Right lobe of liver (tissue), 6 donors: ENCODE measurements at regions not wholly inside any gene's neighbourhood (a gene's known extent, or its start where the extent isn't known, plus 50 kb on each side); places are given as distances from the start of the nearest gene placed in this dataset.

ENCODE experiments used
- ATAC-seq, 4 donors: fragments of 200-7000 bp; cut with Tn5 transposase; one replicate each; pipeline ENCODE4 v1.9.1; 2020; ENCODE audit warnings: mild to moderate bottlenecking in 4 of 4, moderate library complexity in 4 of 4
- DNase-seq, 3 donors: peaks; one replicate each; pipeline ENCODE4 v3.0.0-alpha.2; 2020
- H3K27ac ChIP-seq, 3 donors: fragments of 200-600 bp; one replicate each; pipeline ENCODE4 v1.8.0; 2022
- H3K27me3 ChIP-seq, 2 donors: fragments of 200-600 bp; one replicate each; pipeline ENCODE4 v1.8.0; 2022
- H3K36me3 ChIP-seq, 4 donors: fragments of 200-600 bp; sonication (generic) in 1 of 4; one replicate each; pipeline versions ENCODE4 v1.5.1 to v1.8.0; 2017 to 2022; ENCODE audit warnings: control low read depth in 1 of 4
- H3K4me1 ChIP-seq, 4 donors: fragments of 200-600 bp; sonication (generic) in 1 of 4; one replicate each; pipeline versions ENCODE4 v1.5.1 to v1.8.0; 2017 to 2022; ENCODE audit warnings: control low read depth in 1 of 4
- H3K4me3 ChIP-seq, 3 donors: fragments of 200-600 bp; one replicate each; pipeline ENCODE4 v1.8.0; 2022
- H3K9me3 ChIP-seq, 4 donors: fragments of 200-600 bp; sonication (generic) in 1 of 4; one replicate each; pipeline versions ENCODE4 v1.5.1 to v1.8.0; 2017 to 2022; ENCODE audit warnings: control low read depth in 1 of 4
- POLR2A ChIP-seq: fragments of 450-650 bp; IDR thresholded peaks from one replicate; pipeline ENCODE4 v1.6.1; 2017; ENCODE audit warnings: antibody characterized with exemption, mild to moderate bottlenecking
- WGBS: methylation state at CpG from one replicate; pipeline ENCODE4 v1.1.6; 2018; ENCODE audit warnings: low coverage, low lambda C conversion rate; ENCODE audit not compliant: insufficient coverage; ENCODE audit errors: missing lambda C conversion rate; 5-methylcytosine and 5-hydroxymethylcytosine counted together
- intact Hi-C, 2 donors: fragments of 100-400 bp; cut with DNase I; formaldehyde crosslinking; loops; one replicate each; pipeline versions ENCODE4 v1.11.2 to v1.14.1; 2022
- TF ChIP-seq, protein P1 (sequence below), 4 donors: fragments of 200-600 bp in 3 of 4; fragments of 450-650 bp in 1 of 4; IDR thresholded peaks; one replicate each; pipeline versions ENCODE4 v1.5.1 to v1.8.0; 2016 to 2022; ENCODE audit warnings: antibody characterized with exemption in 4 of 4, mild to moderate bottlenecking in 2 of 4
- donor health status: DM: no; HTN: yes; CAD: no.
- donor health status: DM: no; HTN: no; CAD: no.
- donor health status: DM: no; HTN: no; CAD: no.
- donor health status: DM: no; HTN: yes; CAD: no.
- donor health status: DM: no; HTN: yes; CAD: no.

DNA sequence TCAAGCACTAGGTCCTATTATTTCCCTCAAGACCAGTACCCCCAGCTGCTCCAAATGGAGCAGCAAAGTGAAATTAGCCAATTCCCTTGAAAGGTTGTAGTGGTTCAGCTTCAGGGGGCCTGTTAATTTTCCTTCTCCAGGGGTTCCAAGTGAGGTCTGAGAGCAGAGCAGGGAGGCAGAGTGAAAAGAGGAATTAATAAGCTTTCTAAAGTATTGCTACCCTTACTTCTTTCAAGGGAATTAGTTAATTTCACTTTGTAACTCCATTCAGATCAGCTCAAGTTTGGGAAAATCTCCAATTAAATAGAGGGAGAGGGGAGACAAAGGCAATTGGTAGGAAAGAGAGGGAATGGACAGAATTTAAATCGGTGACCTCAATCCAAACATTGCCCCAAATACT is 78.7 kb upstream of the SLC7A11 start:
- Histone ChIP-seq H3K4me1 (no peaks in the 10 kb centered on the region), H3K9me3 (no peaks in the 10 kb centered on the region), H3K4me3 (no peak overlapping the region), H3K36me3 (no peaks in the 10 kb centered on the region), H3K27ac (no peak overlapping the region), H3K27me3 (no peaks in the 10 kb centered on the region)
- ATAC-seq (no peak), DNase-seq (no peak)
- intact Hi-C loops, result no loop called here
- TF ChIP-seq, protein P1, sequence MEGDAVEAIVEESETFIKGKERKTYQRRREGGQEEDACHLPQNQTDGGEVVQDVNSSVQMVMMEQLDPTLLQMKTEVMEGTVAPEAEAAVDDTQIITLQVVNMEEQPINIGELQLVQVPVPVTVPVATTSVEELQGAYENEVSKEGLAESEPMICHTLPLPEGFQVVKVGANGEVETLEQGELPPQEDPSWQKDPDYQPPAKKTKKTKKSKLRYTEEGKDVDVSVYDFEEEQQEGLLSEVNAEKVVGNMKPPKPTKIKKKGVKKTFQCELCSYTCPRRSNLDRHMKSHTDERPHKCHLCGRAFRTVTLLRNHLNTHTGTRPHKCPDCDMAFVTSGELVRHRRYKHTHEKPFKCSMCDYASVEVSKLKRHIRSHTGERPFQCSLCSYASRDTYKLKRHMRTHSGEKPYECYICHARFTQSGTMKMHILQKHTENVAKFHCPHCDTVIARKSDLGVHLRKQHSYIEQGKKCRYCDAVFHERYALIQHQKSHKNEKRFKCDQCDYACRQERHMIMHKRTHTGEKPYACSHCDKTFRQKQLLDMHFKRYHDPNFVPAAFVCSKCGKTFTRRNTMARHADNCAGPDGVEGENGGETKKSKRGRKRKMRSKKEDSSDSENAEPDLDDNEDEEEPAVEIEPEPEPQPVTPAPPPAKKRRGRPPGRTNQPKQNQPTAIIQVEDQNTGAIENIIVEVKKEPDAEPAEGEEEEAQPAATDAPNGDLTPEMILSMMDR (IDR thresholded peaks at IDR 0.05), result no peak
- no peak for TF ChIP-seq POLR2A
- WGBS, result 67% methylated on average over 1 of the region's 1 CpG

DNA sequence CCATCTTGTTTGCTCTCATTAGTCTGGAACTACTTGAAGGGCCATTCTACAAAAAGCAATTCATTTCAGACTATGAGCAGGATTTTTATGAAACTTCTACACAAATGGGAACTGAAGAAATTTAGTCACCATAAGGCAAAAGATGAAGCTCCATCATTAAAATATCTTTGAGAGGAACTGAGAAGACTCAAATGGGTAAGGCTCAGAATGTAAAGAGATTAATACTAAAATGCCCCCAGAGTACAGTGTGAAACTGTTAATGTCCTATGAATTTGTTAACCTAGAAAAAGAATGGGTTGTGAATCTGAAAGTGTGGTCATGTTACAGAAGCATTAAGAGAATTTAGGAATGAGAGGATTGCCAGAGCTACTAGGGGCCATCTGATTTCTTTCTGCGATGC is 77.9 kb upstream of the SLC7A11 start:
- no peak for TF ChIP-seq POLR2A
- TF ChIP-seq, protein P1 (IDR thresholded peaks at IDR 0.05), result no peak
- Histone ChIP-seq H3K36me3 (no peaks in the 10 kb centered on the region), H3K27ac (no peak overlapping the region), H3K4me3 (no peak overlapping the region), H3K27me3 (no peaks in the 10 kb centered on the region), H3K4me1 (no peaks in the 10 kb centered on the region), H3K9me3 (no peaks in the 10 kb centered on the region)
- 83% methylated on average over 1 of the region's 1 CpG for WGBS
- DNase-seq (no peak), ATAC-seq (no peak)
- intact Hi-C loops, result no loop called here

DNA sequence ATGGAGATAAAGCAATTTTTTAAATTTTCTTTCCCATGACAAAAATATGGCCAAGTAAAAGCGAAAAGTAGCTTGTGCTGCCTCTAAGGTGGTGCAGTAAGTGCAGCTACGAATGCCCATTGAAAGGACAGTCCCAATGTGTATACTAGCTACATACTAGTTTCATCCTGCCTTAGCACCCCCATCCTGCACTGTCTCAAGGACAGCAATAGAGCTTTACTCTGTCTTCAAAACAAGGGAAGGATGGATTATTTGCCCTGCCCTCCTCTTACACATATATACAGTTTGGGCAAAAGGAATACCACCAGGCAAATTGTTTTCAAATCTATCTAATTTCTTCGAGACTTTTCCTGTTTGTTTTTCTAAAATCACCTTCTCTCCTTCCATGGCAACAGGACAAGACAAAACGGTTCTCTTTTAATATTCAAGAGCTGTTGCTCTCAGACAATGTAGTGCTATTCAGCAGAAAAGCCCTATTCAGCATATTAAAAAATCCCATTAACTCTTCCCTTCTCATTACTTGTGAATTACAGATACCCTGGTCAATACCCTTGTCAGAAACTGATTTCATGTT is 75.1 kb upstream of the SLC7A11 start:
- Histone ChIP-seq H3K27me3 (no peaks in the 10 kb centered on the region), H3K9me3 (no peaks in the 10 kb centered on the region), H3K27ac (no peak overlapping the region), H3K4me3 (no peak overlapping the region), H3K4me1 (no peaks in the 10 kb centered on the region), H3K36me3 (no peaks in the 10 kb centered on the region)
- DNase-seq (no peak), ATAC-seq (no peak)
- TF ChIP-seq, protein P1 (IDR thresholded peaks at IDR 0.05), result no peak
- no peak for TF ChIP-seq POLR2A
- WGBS, result 29% methylated on average over 4 of the region's 4 CpGs
- intact Hi-C loops, result no loop called here

DNA sequence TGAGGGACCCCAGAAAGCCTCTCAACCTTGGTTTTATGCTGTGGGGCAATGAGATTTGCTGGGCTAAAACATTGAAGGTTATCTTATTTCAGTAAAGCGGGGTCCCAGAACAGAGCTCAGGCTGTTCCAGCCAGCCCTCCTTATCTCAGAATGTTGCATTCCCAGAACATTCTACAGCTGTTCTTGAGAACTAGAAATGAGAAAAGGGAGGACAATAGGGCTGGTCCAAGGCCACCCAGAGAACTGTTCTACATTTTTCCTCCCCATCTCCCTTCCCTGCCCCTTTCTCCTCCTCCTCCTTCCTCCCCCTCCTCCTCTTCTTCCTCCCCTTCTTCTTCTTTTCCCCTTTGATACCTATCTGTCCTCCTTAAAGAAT is 70.4 kb upstream of the SLC7A11 start:
- ATAC-seq (no peak), DNase-seq (no peak)
- intact Hi-C loops, result no loop called here
- no peaks in the 10 kb centered on the region for H3K4me1 ChIP-seq
- H3K9me3 ChIP-seq, result no peaks in the 10 kb centered on the region
- no peak for TF ChIP-seq POLR2A
- TF ChIP-seq, protein P1 (IDR thresholded peaks at IDR 0.05), result no peak
- H3K27me3 ChIP-seq, result no peaks in the 10 kb centered on the region
- H3K4me3 ChIP-seq, result no peak overlapping the region
- no peaks in the 10 kb centered on the region for H3K36me3 ChIP-seq
- 83% methylated on average over 1 of the region's 1 CpG for WGBS
- no peak overlapping the region for H3K27ac ChIP-seq
